ENCODE measurements at regions not wholly inside any gene's neighbourhood (a gene's known extent, or its start where the extent isn't known, plus 50 kb on each side); places are given as distances from the start of the nearest gene placed in this dataset.

- TF ChIP-seq EZH2 (IDR thresholded peaks at IDR 0.05; ENCODE audit: borderline replicate concordance, low read depth, low read length, severe bottlenecking) (no peak), POLR2A (IDR thresholded peaks at IDR 0.05; ENCODE audit: low read depth, low read length) (no peak), POLR2AphosphoS5 (IDR thresholded peaks at IDR 0.05; ENCODE audit: insufficient read depth, low read depth, low read length) (no peak), JUN (IDR thresholded peaks at IDR 0.05; ENCODE audit: borderline replicate concordance, insufficient read depth, insufficient read length, low read depth) (no peak), FOS (IDR thresholded peaks at IDR 0.05; ENCODE audit: borderline replicate concordance, insufficient read depth, low read length) (no peak)
- TF ChIP-seq, protein P1, sequence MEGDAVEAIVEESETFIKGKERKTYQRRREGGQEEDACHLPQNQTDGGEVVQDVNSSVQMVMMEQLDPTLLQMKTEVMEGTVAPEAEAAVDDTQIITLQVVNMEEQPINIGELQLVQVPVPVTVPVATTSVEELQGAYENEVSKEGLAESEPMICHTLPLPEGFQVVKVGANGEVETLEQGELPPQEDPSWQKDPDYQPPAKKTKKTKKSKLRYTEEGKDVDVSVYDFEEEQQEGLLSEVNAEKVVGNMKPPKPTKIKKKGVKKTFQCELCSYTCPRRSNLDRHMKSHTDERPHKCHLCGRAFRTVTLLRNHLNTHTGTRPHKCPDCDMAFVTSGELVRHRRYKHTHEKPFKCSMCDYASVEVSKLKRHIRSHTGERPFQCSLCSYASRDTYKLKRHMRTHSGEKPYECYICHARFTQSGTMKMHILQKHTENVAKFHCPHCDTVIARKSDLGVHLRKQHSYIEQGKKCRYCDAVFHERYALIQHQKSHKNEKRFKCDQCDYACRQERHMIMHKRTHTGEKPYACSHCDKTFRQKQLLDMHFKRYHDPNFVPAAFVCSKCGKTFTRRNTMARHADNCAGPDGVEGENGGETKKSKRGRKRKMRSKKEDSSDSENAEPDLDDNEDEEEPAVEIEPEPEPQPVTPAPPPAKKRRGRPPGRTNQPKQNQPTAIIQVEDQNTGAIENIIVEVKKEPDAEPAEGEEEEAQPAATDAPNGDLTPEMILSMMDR (IDR thresholded peaks at IDR 0.05; ENCODE audit: extremely low read depth in 1 of 2, insufficient read depth in 1 of 2, low read depth in 1 of 2, low read length in 2 of 2): no peak
- TF ChIP-seq, protein P2, sequence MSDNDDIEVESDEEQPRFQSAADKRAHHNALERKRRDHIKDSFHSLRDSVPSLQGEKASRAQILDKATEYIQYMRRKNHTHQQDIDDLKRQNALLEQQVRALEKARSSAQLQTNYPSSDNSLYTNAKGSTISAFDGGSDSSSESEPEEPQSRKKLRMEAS (IDR thresholded peaks at IDR 0.05; ENCODE audit: insufficient read depth, insufficient read length): no peak
Observed at GRCh38 chr5:108607421-108607820, 140.3 kb upstream of the FER start.

Data from endothelial cell of umbilical vein (primary cell).